GM21423 (cell line): ENCODE measurements at regions not wholly inside any gene's neighbourhood (a gene's known extent, or its start where the extent isn't known, plus 50 kb on each side); places are given as distances from the start of the nearest gene placed in this dataset.

Source experiments
- ATAC-seq: cut with Tn5 transposase; IDR thresholded peaks from one replicate; pipeline ENCODE4 v1.9.1; 2021; ENCODE audit warnings: mild to moderate bottlenecking, moderate library complexity; ENCODE audit not compliant: unreplicated experiment

- ATAC-seq: no peak
Measured at GRCh38 chr20:6622041-6622440, 145.4 kb upstream of the BMP2 start.

- no peak for ATAC-seq
Measured at GRCh38 chr20:6618051-6618450, 149.4 kb upstream of the BMP2 start.

GRCh38 chr20:6616421-6616820 lies 151.1 kb upstream of the BMP2 start:
- no peak for ATAC-seq

GRCh38 chr20:6614836-6615235 lies 152.7 kb upstream of the BMP2 start:
- no peak for ATAC-seq

- ATAC-seq: peak; percentile 71
Measured at GRCh38 chr20:6613280-6613861, 154.1 kb upstream of the BMP2 start.

- ATAC-seq: no peak
Measured at GRCh38 chr20:6612606-6612923, 154.9 kb upstream of the BMP2 start.

- no peak for ATAC-seq
Measured at GRCh38 chr20:6611911-6612605, 155.4 kb upstream of the BMP2 start.

- no peak for ATAC-seq
Measured at GRCh38 chr20:6606651-6607050, 160.8 kb upstream of the BMP2 start.

- no peak for ATAC-seq
Measured at GRCh38 chr20:6605055-6605935, 162.2 kb upstream of the BMP2 start.

- ATAC-seq: no peak
Measured at GRCh38 chr20:6604179-6604578, 163.3 kb upstream of the BMP2 start.

GRCh38 chr20:6599876-6600735 lies 167.4 kb upstream of the BMP2 start:
- peak; percentile 82 for ATAC-seq

GRCh38 chr20:6595704-6596103 lies 171.8 kb upstream of the BMP2 start:
- ATAC-seq: no peak

GRCh38 chr20:6590891-6591637 lies 176.4 kb upstream of the BMP2 start:
- no peak for ATAC-seq

GRCh38 chr20:6588296-6588695 lies 179.2 kb upstream of the BMP2 start:
- ATAC-seq: no peak

GRCh38 chr20:6583134-6583738 lies 184.2 kb upstream of the BMP2 start:
- ATAC-seq: peak; percentile 84

GRCh38 chr20:6582449-6582848 lies 185.0 kb upstream of the BMP2 start:
- ATAC-seq: no peak

GRCh38 chr20:6580486-6580885 lies 187.0 kb upstream of the BMP2 start:
- ATAC-seq: no peak

- ATAC-seq: no peak
Measured at GRCh38 chr20:6579824-6580223, 187.7 kb upstream of the BMP2 start.

- no peak for ATAC-seq
Measured at GRCh38 chr20:6579417-6579816, 188.1 kb upstream of the BMP2 start.

GRCh38 chr20:6577451-6577850 lies 190.0 kb upstream of the BMP2 start:
- no peak for ATAC-seq
